ENCODE measurements at regions not wholly inside any gene's neighbourhood (a gene's known extent, or its start where the extent isn't known, plus 50 kb on each side); places are given as distances from the start of the nearest gene placed in this dataset.

DNA sequence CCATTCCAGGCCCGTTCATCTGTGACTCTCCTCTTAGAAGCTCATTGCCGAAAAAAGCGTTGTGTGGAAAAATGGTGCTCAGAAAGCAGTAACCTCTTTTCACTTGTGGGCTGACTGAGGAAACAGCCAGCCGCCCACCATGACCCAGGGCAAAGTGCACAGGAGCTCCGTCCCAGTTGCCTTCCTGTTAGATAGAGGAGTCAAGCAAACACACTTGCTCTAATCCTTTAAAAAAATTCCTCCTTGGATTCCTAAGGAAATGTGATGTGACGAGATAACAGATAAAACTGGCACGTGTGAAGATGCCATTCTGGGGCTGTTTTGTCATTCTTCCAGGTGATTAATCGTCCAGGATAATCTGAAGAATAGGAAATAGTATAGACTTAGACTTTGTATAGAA is 396.8 kb upstream of the DDHD1 start:
- TF ChIP-seq, protein P1, sequence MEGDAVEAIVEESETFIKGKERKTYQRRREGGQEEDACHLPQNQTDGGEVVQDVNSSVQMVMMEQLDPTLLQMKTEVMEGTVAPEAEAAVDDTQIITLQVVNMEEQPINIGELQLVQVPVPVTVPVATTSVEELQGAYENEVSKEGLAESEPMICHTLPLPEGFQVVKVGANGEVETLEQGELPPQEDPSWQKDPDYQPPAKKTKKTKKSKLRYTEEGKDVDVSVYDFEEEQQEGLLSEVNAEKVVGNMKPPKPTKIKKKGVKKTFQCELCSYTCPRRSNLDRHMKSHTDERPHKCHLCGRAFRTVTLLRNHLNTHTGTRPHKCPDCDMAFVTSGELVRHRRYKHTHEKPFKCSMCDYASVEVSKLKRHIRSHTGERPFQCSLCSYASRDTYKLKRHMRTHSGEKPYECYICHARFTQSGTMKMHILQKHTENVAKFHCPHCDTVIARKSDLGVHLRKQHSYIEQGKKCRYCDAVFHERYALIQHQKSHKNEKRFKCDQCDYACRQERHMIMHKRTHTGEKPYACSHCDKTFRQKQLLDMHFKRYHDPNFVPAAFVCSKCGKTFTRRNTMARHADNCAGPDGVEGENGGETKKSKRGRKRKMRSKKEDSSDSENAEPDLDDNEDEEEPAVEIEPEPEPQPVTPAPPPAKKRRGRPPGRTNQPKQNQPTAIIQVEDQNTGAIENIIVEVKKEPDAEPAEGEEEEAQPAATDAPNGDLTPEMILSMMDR (optimal IDR thresholded peaks at IDR 0.05 in 1 of 3, IDR thresholded peaks at IDR 0.05 in 1 of 3, conservative IDR thresholded peaks at IDR 0.05 in 1 of 3; ENCODE audit: extremely low read depth in 1 of 3, insufficient read depth in 2 of 3, low read length in 3 of 3), result no peak
- no peak for TF ChIP-seq EZH2 (IDR thresholded peaks at IDR 0.05; ENCODE audit: low read length)

Measured in keratinocyte (primary cell).